Transverse colon (tissue), 4 donors: ENCODE measurements at regions not wholly inside any gene's neighbourhood (a gene's known extent, or its start where the extent isn't known, plus 50 kb on each side); places are given as distances from the start of the nearest gene placed in this dataset.

Experiments used
- POLR2A ChIP-seq: fragments of 450-650 bp; IDR thresholded peaks from one replicate; pipeline ENCODE4 v1.6.1; 2016; ENCODE audit warnings: antibody characterized with exemption, mild to moderate bottlenecking, moderate library complexity
- POLR2AphosphoS5 ChIP-seq, 3 donors: sonication (generic); formaldehyde crosslinking; IDR thresholded peaks; one replicate each; pipeline ENCODE4 v1.6.1; 2016; ENCODE audit warnings: antibody characterized with exemption in 3 of 3
- TF ChIP-seq, protein P1 (sequence below), 5 experiments: fragments of 200-600 bp in 3 of 5; fragments of 450-650 bp in 2 of 5; sonication (generic) in 3 of 5; IDR thresholded peaks; 1 replicate in 2 of 5; 2 replicates in 3 of 5; pipeline ENCODE4 v1.5.1; 2016 to 2017; ENCODE audit warnings: antibody characterized with exemption in 5 of 5, inconsistent platforms in 3 of 5, mild to moderate bottlenecking in 2 of 5, moderate library complexity in 1 of 5

DNA sequence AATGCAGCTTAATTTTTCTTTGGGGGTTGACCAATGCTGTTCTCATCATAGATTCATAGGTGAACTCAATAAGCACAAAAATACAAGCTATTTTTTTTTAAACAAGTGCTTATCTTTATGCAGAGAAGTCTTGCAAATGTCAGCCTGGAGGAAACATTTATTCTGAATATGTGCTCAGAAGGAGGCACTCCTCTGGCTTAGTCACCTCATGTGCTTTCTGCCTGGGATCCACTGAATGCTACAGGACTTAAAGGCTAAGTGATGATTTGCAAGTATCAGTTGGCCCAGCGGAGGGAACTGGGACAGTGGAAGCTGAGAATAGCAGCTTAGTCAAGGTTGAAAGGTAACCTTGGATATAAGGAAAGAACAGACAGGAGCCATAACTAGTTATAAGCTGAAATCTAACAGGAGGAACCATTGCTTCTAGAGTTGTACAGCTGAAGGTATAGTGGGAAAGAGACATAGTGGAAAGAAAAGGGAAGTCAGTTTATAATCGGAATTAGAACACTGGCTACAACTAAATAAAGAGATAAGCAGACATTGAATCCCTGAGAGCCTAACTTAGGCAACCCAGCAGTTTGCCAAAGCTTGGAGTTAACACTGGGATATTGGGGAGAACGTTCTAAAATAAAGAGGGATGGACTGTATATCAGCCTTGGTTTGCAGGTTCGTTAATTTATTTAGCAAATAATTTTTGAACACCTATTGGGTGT is 488.7 kb downstream of the SUCLG1 start:
- TF ChIP-seq, protein P1, sequence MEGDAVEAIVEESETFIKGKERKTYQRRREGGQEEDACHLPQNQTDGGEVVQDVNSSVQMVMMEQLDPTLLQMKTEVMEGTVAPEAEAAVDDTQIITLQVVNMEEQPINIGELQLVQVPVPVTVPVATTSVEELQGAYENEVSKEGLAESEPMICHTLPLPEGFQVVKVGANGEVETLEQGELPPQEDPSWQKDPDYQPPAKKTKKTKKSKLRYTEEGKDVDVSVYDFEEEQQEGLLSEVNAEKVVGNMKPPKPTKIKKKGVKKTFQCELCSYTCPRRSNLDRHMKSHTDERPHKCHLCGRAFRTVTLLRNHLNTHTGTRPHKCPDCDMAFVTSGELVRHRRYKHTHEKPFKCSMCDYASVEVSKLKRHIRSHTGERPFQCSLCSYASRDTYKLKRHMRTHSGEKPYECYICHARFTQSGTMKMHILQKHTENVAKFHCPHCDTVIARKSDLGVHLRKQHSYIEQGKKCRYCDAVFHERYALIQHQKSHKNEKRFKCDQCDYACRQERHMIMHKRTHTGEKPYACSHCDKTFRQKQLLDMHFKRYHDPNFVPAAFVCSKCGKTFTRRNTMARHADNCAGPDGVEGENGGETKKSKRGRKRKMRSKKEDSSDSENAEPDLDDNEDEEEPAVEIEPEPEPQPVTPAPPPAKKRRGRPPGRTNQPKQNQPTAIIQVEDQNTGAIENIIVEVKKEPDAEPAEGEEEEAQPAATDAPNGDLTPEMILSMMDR (IDR thresholded peaks at IDR 0.05) = no peak
- TF ChIP-seq POLR2AphosphoS5 (IDR thresholded peaks at IDR 0.05) (no peak), POLR2A (no peak)
